HL-60 (cell line): ENCODE measurements at regions not wholly inside any gene's neighbourhood (a gene's known extent, or its start where the extent isn't known, plus 50 kb on each side); places are given as distances from the start of the nearest gene placed in this dataset.

Source experiments
- DNase-seq, 2 experiments: peaks; one replicate each; pipeline ENCODE4 v3.0.0-alpha.2; 2010 to 2020; ENCODE audit warnings: low read depth in 1 of 2, low spot score in 1 of 2
- H3K27ac ChIP-seq: fragments of 250-450 bp; sonication (Bioruptor Pico); replicated peaks from 2 replicates; pipeline ENCODE4 v1.5.1; 2020; ENCODE audit warnings: mild to moderate bottlenecking, moderate library complexity
- H3K27me3 ChIP-seq: fragments of 250-450 bp; sonication (Bioruptor Pico); 2 replicates; pipeline ENCODE4 v1.5.1; 2021; ENCODE audit warnings: mild to moderate bottlenecking, moderate library complexity; ENCODE audit not compliant: insufficient read depth, poor library complexity, severe bottlenecking
- H3K4me3 ChIP-seq: replicated peaks from 2 replicates; pipeline ENCODE4 v1.5.1; 2011; ENCODE audit warnings: mild to moderate bottlenecking, control low read depth, low read length; ENCODE audit not compliant: insufficient read depth
- GABPA ChIP-seq: IDR thresholded peaks from 2 replicates; pipeline ENCODE4 v1.6.1; 2012; ENCODE audit warnings: low read depth
- POLR2AphosphoS5 ChIP-seq: IDR thresholded peaks from 2 replicates; pipeline ENCODE4 v1.6.1; 2012; ENCODE audit warnings: low read depth
- REST ChIP-seq: IDR thresholded peaks from 2 replicates; pipeline ENCODE4 v1.6.1; 2012; ENCODE audit warnings: low read depth; ENCODE audit not compliant: insufficient replicate concordance
- SPI1 ChIP-seq: IDR thresholded peaks from 2 replicates; pipeline ENCODE4 v1.6.1; 2012; ENCODE audit warnings: low read depth, mild to moderate bottlenecking, borderline replicate concordance
- TF ChIP-seq, protein P1 (sequence below): IDR thresholded peaks from one replicate; pipeline ENCODE4 v1.5.1; 2011; ENCODE audit warnings: low read length, control low read depth, inconsistent platforms; ENCODE audit not compliant: insufficient read depth

DNA sequence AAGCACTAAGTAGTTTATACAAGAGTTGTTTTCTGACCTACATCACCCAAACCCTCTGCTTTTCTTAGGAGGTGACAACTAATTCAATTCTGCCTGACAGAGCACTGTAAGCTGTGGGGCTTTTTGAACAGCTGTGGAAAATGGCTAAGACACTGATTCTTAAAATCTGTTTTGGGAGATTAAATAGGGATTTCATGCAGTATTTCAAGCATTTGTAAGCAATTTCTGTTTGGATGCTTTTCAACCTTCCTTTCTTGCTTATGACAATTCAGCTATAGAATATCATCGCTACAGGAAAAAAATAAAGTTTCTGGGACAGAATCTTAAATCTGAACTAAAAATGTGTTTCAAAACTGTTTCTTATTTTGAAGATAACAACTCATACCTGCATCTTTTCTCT is 459.5 kb downstream of the RAPGEF2 start:
- Histone ChIP-seq H3K27me3 (no peaks in the 10 kb centered on the region), H3K4me3 (no peak overlapping the region), H3K27ac (no peak overlapping the region)
- no peak for TF ChIP-seq SPI1
- TF ChIP-seq GABPA = no peak
- TF ChIP-seq POLR2AphosphoS5 = no peak
- TF ChIP-seq, protein P1, sequence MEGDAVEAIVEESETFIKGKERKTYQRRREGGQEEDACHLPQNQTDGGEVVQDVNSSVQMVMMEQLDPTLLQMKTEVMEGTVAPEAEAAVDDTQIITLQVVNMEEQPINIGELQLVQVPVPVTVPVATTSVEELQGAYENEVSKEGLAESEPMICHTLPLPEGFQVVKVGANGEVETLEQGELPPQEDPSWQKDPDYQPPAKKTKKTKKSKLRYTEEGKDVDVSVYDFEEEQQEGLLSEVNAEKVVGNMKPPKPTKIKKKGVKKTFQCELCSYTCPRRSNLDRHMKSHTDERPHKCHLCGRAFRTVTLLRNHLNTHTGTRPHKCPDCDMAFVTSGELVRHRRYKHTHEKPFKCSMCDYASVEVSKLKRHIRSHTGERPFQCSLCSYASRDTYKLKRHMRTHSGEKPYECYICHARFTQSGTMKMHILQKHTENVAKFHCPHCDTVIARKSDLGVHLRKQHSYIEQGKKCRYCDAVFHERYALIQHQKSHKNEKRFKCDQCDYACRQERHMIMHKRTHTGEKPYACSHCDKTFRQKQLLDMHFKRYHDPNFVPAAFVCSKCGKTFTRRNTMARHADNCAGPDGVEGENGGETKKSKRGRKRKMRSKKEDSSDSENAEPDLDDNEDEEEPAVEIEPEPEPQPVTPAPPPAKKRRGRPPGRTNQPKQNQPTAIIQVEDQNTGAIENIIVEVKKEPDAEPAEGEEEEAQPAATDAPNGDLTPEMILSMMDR = no peak
- TF ChIP-seq REST = no peak
- no peak for DNase-seq

- Histone ChIP-seq H3K4me3 (no peak overlapping the region), H3K27me3 (no peaks in the 10 kb centered on the region), H3K27ac (no peak overlapping the region)
- DNase-seq = no peak
- TF ChIP-seq SPI1 = no peak
- TF ChIP-seq, protein P1 = no peak
- TF ChIP-seq REST = no peak
- TF ChIP-seq POLR2AphosphoS5 = no peak
- no peak for TF ChIP-seq GABPA
Measured at GRCh38 chr4:159563257-159563656, 460.4 kb downstream of the RAPGEF2 start.

GRCh38 chr4:159564615-159565014 is 461.7 kb downstream of the RAPGEF2 start:
- no peak overlapping the region for H3K4me3 ChIP-seq

More at GRCh38 chr4:159564615-159565014, 461.7 kb downstream of the RAPGEF2 start:
- Histone ChIP-seq H3K27ac (no peak overlapping the region), H3K27me3 (no peaks in the 10 kb centered on the region)
- TF ChIP-seq SPI1 (no peak), REST (no peak), POLR2AphosphoS5 (no peak), GABPA (no peak)
- TF ChIP-seq, protein P1 = no peak
- no peak for DNase-seq
